Gastroesophageal sphincter (tissue), 3 donors: ENCODE measurements at regions not wholly inside any gene's neighbourhood (a gene's known extent, or its start where the extent isn't known, plus 50 kb on each side); places are given as distances from the start of the nearest gene placed in this dataset.

ENCODE experiments used
- EP300 ChIP-seq: sonication (generic); formaldehyde crosslinking; IDR thresholded peaks from one replicate; pipeline ENCODE4 v1.6.1; 2017; ENCODE audit warnings: antibody characterized with exemption, mild to moderate bottlenecking
- POLR2A ChIP-seq, 2 donors: fragments of 450-650 bp; IDR thresholded peaks; one replicate each; pipeline ENCODE4 v1.6.1; 2017; ENCODE audit warnings: antibody characterized with exemption in 2 of 2, mild to moderate bottlenecking in 2 of 2, moderate library complexity in 1 of 2
- POLR2AphosphoS5 ChIP-seq: sonication (generic); formaldehyde crosslinking; IDR thresholded peaks from one replicate; pipeline ENCODE4 v1.6.1; 2017; ENCODE audit warnings: antibody characterized with exemption
- TF ChIP-seq, protein P1 (sequence below), 4 experiments: fragments of 200-600 bp in 2 of 4; fragments of 450-650 bp in 2 of 4; sonication (generic) in 1 of 4; IDR thresholded peaks; one replicate each; pipeline ENCODE4 v1.5.1; 2017 to 2019; ENCODE audit warnings: antibody characterized with exemption in 4 of 4, mild to moderate bottlenecking in 2 of 4, moderate library complexity in 2 of 4

DNA sequence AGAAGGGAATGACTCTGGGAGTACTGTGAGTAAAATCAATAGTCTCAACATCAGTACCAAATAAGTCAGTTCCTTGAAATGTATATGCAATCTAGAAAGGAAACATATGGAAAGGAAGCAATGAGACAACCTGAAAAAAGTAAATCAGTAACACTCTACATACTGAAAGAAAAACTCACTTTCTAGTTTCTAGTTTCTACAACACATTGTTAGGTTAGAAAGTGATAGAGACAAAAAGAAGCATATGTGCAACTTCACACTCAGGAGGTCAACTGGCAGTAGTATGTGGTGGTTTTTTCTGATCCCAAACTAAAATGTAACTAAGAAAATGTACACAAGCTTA, 156.5 kb upstream of the SOX6 start:
- no peak for TF ChIP-seq POLR2A (IDR thresholded peaks at IDR 0.05)
- TF ChIP-seq, protein P1, sequence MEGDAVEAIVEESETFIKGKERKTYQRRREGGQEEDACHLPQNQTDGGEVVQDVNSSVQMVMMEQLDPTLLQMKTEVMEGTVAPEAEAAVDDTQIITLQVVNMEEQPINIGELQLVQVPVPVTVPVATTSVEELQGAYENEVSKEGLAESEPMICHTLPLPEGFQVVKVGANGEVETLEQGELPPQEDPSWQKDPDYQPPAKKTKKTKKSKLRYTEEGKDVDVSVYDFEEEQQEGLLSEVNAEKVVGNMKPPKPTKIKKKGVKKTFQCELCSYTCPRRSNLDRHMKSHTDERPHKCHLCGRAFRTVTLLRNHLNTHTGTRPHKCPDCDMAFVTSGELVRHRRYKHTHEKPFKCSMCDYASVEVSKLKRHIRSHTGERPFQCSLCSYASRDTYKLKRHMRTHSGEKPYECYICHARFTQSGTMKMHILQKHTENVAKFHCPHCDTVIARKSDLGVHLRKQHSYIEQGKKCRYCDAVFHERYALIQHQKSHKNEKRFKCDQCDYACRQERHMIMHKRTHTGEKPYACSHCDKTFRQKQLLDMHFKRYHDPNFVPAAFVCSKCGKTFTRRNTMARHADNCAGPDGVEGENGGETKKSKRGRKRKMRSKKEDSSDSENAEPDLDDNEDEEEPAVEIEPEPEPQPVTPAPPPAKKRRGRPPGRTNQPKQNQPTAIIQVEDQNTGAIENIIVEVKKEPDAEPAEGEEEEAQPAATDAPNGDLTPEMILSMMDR (IDR thresholded peaks at IDR 0.05): no peak
- TF ChIP-seq POLR2AphosphoS5: no peak
- no peak for TF ChIP-seq EP300
